ENCODE measurements at regions not wholly inside any gene's neighbourhood (a gene's known extent, or its start where the extent isn't known, plus 50 kb on each side); places are given as distances from the start of the nearest gene placed in this dataset.

DNA sequence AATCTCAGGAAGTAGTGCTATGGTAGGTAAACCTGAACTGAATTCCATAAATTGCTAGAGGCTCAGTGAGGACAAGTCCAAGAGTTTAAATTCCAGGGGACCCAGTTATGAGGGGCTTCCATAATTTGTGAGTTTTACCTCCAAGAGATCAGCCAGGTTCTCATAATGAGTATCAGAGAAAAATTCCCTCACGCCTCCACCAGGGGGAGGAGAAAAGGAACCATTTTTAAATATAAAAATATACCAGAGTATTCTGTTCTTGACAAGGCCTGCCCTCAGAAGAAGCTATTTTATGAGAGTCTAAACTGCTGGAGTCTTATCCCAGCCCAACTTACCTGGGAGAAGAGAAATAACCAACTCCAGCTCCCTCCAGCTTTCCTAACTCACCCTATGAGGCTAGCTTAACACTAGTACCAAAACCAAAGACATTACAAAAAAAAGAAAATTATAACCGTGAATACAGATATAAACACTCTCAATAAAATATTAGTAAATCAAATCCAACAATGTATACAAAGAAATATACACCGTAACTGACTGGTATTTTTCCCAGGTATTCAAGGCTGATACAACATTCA lies 158.7 kb downstream of the TFAP2A start:
- in situ Hi-C loops (cut with MboI; ENCODE audit: low sequenced_read_pairs) (no loop called here), intact Hi-C loops (cut with micrococcal nuclease) (loop anchor here (5.0 to 10.0 kb wide), 2 partner anchors 156 to 711 kb away; no protein-coding TSS in a partner anchor), dilution Hi-C loops (cut with HindIII; ENCODE audit: low sequenced_read_pairs, unreplicated experiment) (no loop called here)
- H2AK5ac ChIP-seq (ENCODE audit: low read depth, low read length) = no peak overlapping the region
- no peak overlapping the region for H2BK15ac ChIP-seq (ENCODE audit: low read depth, low read length)
- H3K4me2 ChIP-seq (ENCODE audit: low read depth, low read length) = no peak overlapping the region
- H3K23ac ChIP-seq (ENCODE audit: low read depth, low read length) = no peak overlapping the region
- no peaks in the 10 kb centered on the region for H3K4me1 ChIP-seq (ENCODE audit: control insufficient read depth, insufficient read depth, low read length)
- no peak overlapping the region for H3K14ac ChIP-seq (replicated peaks; ENCODE audit: low read depth, low read length)
- CTCF ChIA-PET = interaction anchor here (0.8 kb wide), 1 partner anchor 16 kb away, joined by 3 read pairs; no protein-coding TSS in a partner anchor
- no peak overlapping the region for H3K27ac ChIP-seq (ENCODE audit: insufficient read depth, low read length)
- H3K4ac ChIP-seq (ENCODE audit: low read depth, low read length) = no peak overlapping the region
- no peak overlapping the region for H4K5ac ChIP-seq (ENCODE audit: low read depth, low read length)
- no peak overlapping the region for H2AK9ac ChIP-seq (replicated peaks; ENCODE audit: low read depth, low read length, poor library complexity)
- H3K27me3 ChIP-seq (ENCODE audit: control insufficient read depth, insufficient read depth, low read length) = no peaks in the 10 kb centered on the region
- peak; percentile 46; the same call in 1 of the 2 replicates for ATAC-seq (ENCODE audit: low read depth)
- no peak overlapping the region for H3K18ac ChIP-seq (ENCODE audit: low read depth, low read length)
- POLR2A ChIA-PET (ENCODE audit: unreplicated experiment) = no interaction called here
- no peak overlapping the region for H2AFZ ChIP-seq (replicated peaks; ENCODE audit: low read length, poor library complexity)
- TF ChIP-seq SMC3 (IDR thresholded peaks at IDR 0.05; ENCODE audit: low read depth, low read length) = peak; percentile 33; the same call in 1 of the 2 replicates
- TF ChIP-seq MXI1 (IDR thresholded peaks at IDR 0.05; ENCODE audit: borderline replicate concordance, low read depth, low read length) = no peak
- TF ChIP-seq, protein P1, sequence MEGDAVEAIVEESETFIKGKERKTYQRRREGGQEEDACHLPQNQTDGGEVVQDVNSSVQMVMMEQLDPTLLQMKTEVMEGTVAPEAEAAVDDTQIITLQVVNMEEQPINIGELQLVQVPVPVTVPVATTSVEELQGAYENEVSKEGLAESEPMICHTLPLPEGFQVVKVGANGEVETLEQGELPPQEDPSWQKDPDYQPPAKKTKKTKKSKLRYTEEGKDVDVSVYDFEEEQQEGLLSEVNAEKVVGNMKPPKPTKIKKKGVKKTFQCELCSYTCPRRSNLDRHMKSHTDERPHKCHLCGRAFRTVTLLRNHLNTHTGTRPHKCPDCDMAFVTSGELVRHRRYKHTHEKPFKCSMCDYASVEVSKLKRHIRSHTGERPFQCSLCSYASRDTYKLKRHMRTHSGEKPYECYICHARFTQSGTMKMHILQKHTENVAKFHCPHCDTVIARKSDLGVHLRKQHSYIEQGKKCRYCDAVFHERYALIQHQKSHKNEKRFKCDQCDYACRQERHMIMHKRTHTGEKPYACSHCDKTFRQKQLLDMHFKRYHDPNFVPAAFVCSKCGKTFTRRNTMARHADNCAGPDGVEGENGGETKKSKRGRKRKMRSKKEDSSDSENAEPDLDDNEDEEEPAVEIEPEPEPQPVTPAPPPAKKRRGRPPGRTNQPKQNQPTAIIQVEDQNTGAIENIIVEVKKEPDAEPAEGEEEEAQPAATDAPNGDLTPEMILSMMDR (conservative IDR thresholded peaks at IDR 0.05; ENCODE audit: low read depth, low read length) = peak; percentile 34
- H2BK5ac ChIP-seq (ENCODE audit: low read depth, low read length, poor library complexity, severe bottlenecking) = no peak overlapping the region
- H3K56ac ChIP-seq (ENCODE audit: extremely low read depth, insufficient read depth, low read length) = no peak overlapping the region
- no peak overlapping the region for H4K91ac ChIP-seq (ENCODE audit: insufficient read depth, low read depth, low read length)
- H3K9ac ChIP-seq (ENCODE audit: low read depth, low read length) = no peak overlapping the region
- H3K36me3 ChIP-seq (ENCODE audit: control insufficient read depth, insufficient read depth, low read length) = no peaks in the 10 kb centered on the region
- no peaks in the 10 kb centered on the region for H3K9me1 ChIP-seq (ENCODE audit: insufficient read depth, low read length)
- no TSS peak for BruUV-seq (replicated peaks)
- no CpG with 5 or more reads among the region's 3 CpGs for WGBS, 2 experiments (ENCODE audit: extremely low coverage in 2 of 2, insufficient read length in 1 of 2)
- DNase-seq = no peak
- peaks cover 7% of the 10 kb centered on the region for H3K9me3 ChIP-seq (ENCODE audit: control insufficient read depth, insufficient read depth, low read length)
- no peak overlapping the region for H2BK20ac ChIP-seq (ENCODE audit: low read depth, low read length)
- H2BK120ac ChIP-seq (ENCODE audit: low read depth, low read length) = no peak overlapping the region
- H4K20me1 ChIP-seq (ENCODE audit: insufficient read depth, low read length) = no peaks in the 10 kb centered on the region
- no peaks in the 10 kb centered on the region for H3K79me1 ChIP-seq (ENCODE audit: low read depth in 1 of 2, low read length in 2 of 2)
- H4K8ac ChIP-seq (ENCODE audit: low read depth in 2 of 2, low read length in 2 of 2) = no peak overlapping the region
- H3K4me3 ChIP-seq (ENCODE audit: insufficient read depth, low read depth, low read length) = no peak overlapping the region
